Activated CD4-positive, alpha-beta T cell treated with anti-CD3 and anti-CD28 coated beads for 36 hours (primary cell): ENCODE measurements at regions not wholly inside any gene's neighbourhood (a gene's known extent, or its start where the extent isn't known, plus 50 kb on each side); places are given as distances from the start of the nearest gene placed in this dataset.

Experiments
- ATAC-seq: fragments of 200-7000 bp; cut with Tn5 transposase; one replicate; pipeline ENCODE4 v1.10.0; 2021; ENCODE audit warnings: mild to moderate bottlenecking, moderate library complexity
- CTCF ChIA-PET: fragments of 350-600 bp; sonication (Branson Sonifier 250); formaldehyde crosslinking; loops from one replicate; lab custom pipeline; 2021; ENCODE audit warnings: antibody characterized with exemption; lab: Charles Lee
- POLR2A ChIA-PET: fragments of 350-600 bp; sonication (Branson Sonifier 250); formaldehyde crosslinking; loops from one replicate; lab custom pipeline; 2021; ENCODE audit warnings: antibody characterized with exemption, inconsistent platforms; lab: Charles Lee
- DNase-seq: peaks from one replicate; pipeline ENCODE4 v3.0.0-alpha.2; 2020
- H3K27ac Mint-ChIP-seq: one replicate; pipeline ENCODE4 v1.8.0; 2021; ENCODE audit warnings: mixed read lengths
- H3K27me3 Mint-ChIP-seq: one replicate; pipeline ENCODE4 v1.8.0; 2021; ENCODE audit warnings: mixed read lengths
- H3K36me3 Mint-ChIP-seq: one replicate; pipeline ENCODE4 v1.8.0; 2021; ENCODE audit warnings: low read depth, mixed read lengths
- H3K4me1 Mint-ChIP-seq: one replicate; pipeline ENCODE4 v1.8.0; 2021; ENCODE audit warnings: mixed read lengths
- H3K4me3 Mint-ChIP-seq: one replicate; pipeline ENCODE4 v1.8.0; 2021; ENCODE audit warnings: mild to moderate bottlenecking, moderate library complexity, mixed read lengths
- H3K9me3 Mint-ChIP-seq: one replicate; pipeline ENCODE4 v1.8.0; 2021; ENCODE audit warnings: low read depth, mixed read lengths
- intact Hi-C, 2 experiments: fragments of 100-400 bp; cut with DNase I in 1 of 2; cut with micrococcal nuclease in 1 of 2; formaldehyde crosslinking; loops; one replicate each; pipeline versions ENCODE4 v1.14.2 to v1.15.1; 2022 to 2024; cut with DNase I, micrococcal nuclease

DNA sequence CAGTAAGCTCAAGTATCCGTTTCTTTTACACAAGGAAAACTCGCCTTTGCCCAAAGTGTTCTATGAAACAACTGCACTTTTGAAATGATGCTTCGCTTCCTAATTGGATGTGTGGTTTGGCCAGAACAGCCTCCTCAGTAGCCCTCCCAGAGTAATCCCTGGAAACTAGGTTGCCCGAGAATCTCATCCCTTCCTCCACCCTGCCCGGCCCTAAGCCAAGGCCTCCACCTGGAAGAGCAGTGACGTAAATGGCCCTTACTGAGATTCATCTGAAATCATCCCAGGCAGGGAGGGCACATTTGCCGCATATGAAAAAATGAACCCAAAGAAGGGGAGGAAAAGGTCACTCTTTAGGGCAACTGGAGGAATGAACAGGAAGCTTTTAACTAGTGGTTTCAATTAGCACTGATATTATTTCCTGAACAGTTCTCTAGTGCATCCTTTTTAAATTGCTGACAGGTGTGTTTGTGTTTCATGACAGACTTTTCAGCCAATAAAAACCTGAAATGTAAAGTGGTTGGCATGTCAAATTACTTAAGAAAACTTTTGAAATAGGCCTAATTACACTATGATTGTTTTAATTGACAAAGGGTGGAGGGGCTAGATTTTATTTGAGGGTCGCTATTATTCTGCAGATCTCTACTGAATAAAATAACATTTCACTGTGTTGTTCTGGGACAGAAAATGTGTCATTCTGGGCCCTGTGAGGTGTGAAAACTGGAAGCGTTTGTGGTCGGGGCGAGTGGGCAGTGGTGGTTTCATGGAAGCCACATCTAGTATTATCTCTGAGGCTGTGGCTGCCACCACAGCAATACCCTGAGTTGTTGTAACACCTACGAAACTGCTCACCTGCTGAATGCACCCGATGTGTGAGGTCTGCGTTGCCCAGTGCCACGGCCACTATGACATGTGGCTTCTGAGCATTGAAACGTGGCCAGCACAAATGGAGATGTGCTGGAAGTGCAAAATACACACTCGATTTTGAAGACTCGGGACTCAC, 112.1 kb downstream of the ZIC5 start:
- Mint-ChIP-seq H3K27ac (no peak overlapping the region), H3K27me3 (peaks cover 17% of the 10 kb centered on the region), H3K36me3 (peaks cover 4% of the 10 kb centered on the region), H3K4me1 (peaks cover 9% of the 10 kb centered on the region), H3K4me3 (no peak overlapping the region), H3K9me3 (no peaks in the 10 kb centered on the region)
- ATAC-seq (peak; percentile 88), DNase-seq (peak; percentile 82)
- ChIA-PET POLR2A (no interaction called here), CTCF (interaction anchor here (0.7 kb wide), 1 partner anchor 23 kb away, joined by 3 read pairs; no protein-coding TSS in a partner anchor)
- intact Hi-C loops = loop anchor here (2.0 to 5.0 kb wide), 2 partner anchors 202 to 203 kb away; no protein-coding TSS in a partner anchor

DNA sequence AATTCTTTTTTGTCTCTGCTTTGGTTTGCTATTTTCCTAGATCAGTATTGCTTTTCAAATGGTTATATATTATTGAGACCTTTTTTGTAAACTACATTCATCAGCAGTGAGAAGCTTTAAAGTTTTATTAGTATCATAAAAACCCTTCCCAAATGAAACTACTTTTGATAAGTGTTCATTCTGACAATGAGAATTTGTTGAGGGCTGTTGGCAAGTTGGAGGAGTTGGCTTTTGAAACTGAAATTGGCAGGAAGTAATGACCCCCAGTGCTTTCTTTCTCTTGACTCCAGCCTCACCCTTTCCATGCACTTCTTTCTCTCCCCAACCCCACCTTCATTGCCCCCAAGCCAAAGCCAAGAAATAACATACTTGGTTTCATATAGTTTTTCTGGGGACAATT, 113.8 kb downstream of the ZIC5 start:
- H3K27ac Mint-ChIP-seq = no peak overlapping the region
- intact Hi-C loops = loop anchor here in 1 of 2 experiments (2.0 kb wide), 1 partner anchor 201 kb away; no protein-coding TSS in a partner anchor
- ChIA-PET CTCF (interaction anchor here (0.7 to 1.2 kb wide), 3 partner anchors 11 to 202 kb away, joined by 3 read pairs; no protein-coding TSS in a partner anchor), POLR2A (no interaction called here)
- DNase-seq (no peak), ATAC-seq (no peak)
- H3K36me3 Mint-ChIP-seq = peaks cover 4% of the 10 kb centered on the region
- peaks cover 17% of the 10 kb centered on the region for H3K27me3 Mint-ChIP-seq
- H3K9me3 Mint-ChIP-seq = no peaks in the 10 kb centered on the region
- peaks cover 9% of the 10 kb centered on the region for H3K4me1 Mint-ChIP-seq
- no peak overlapping the region for H3K4me3 Mint-ChIP-seq

DNA sequence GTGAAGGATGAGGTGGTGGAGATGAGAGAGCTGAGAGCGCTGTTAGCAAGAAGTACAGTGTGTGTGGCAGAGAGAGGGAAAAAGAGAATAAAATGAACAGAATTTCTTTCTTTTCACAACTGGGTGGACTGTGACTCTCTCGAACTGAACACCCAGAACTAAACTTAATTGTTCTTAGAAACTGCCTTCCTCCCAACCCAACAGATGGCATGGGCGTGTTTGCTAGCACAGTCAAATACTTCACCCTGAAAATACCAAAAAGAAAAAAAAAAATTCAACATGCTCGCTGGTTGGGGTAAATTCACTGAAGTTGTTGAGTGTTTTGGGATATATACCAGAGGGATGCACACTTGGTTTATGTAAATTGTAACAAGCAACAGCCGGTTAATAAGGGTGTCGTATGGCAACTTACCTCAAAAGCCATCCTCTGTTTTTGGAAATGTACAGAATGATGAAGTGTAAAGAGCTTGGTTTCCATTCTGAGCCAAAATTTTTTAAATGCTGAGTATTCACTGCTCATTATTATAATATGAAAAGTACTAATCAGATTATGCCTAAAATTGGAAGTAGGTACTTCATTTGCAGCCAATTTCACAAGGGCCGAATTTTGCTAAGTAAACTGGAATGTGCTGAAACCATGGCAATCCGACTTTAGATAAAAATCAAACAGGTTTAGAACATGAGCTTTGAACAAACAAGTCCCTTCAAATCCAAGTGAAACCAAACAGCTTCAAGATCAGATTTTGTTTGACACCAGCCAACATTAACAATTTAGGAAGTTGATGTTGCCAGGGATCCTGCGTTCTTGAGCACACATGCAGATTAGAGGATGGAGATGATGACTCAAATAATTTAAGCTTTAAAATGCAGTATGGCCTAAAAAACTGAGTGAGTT, 115.8 kb downstream of the ZIC5 start:
- ATAC-seq (no peak), DNase-seq (no peak)
- ChIA-PET POLR2A (interaction anchor here (0.5 kb wide), 1 partner anchor 56 kb away, joined by 3 read pairs; no protein-coding TSS in a partner anchor), CTCF (interaction anchor here (0.5 kb wide), 1 partner anchor 401 kb away, joined by 3 read pairs; no protein-coding TSS in a partner anchor)
- Mint-ChIP-seq H3K27ac (no peak overlapping the region), H3K36me3 (peaks cover 2% of the 10 kb centered on the region), H3K9me3 (no peaks in the 10 kb centered on the region), H3K4me3 (no peak overlapping the region), H3K27me3 (peaks cover 13% of the 10 kb centered on the region), H3K4me1 (peaks cover 9% of the 10 kb centered on the region)
- intact Hi-C loops = no loop called here

DNA sequence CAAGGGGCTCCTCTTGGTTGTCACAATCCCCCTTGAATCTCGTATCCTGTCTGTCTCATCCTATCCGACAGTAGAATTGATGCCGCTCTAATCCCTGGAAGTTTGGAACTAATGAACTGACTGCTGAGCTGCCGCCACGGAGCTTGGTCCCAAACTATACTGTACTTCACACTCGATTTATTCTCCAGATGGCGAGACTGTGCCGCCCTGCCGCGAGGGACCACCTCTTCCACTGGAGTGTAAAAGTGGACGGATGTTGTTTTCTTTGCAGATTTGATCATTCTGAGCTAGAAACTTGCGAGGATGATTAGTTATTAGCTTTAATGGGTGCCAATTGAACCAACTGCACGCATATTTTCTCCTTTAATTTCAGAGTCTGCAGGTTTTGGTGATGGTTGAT, 117.2 kb downstream of the ZIC5 start:
- Mint-ChIP-seq H3K27ac (no peak overlapping the region), H3K4me1 (peaks cover 3% of the 10 kb centered on the region)
- POLR2A ChIA-PET = no interaction called here

DNA sequence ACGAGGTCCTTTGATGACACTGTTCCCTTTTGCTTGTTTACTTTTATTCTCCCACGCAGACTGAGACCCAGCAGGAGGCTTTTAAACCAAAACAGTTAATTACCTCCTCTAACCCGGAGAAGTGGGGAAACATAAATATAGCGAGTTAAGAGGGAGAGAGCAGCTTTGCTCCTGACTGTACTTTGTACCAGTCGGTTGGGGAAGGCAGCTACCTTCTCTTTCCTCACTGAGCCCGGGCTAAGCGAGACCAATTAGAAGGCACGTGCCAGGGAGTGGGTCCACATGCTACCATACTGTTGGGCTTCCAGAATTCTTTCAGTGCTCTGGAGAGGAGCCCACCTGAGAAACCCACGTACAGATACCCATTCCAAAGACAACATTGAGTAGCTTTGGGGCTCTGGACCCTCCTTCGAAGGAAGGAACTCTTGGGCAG, 124.2 kb downstream of the ZIC5 start:
- Mint-ChIP-seq H3K27ac (no peak overlapping the region), H3K9me3 (no peaks in the 10 kb centered on the region), H3K4me1 (no peaks in the 10 kb centered on the region), H3K27me3 (no peaks in the 10 kb centered on the region), H3K4me3 (no peak overlapping the region), H3K36me3 (no peaks in the 10 kb centered on the region)
- CTCF ChIA-PET = interaction anchor here (0.7 kb wide), 1 partner anchor 88 kb away, joined by 4 read pairs; no protein-coding TSS in a partner anchor
- DNase-seq (no peak), ATAC-seq (no peak)
- POLR2A ChIA-PET = no interaction called here
- intact Hi-C loops = no loop called here

More for the DNA sequence above, 117.2 kb downstream of the ZIC5 start:
- DNase-seq (no peak), ATAC-seq (no peak)
- Mint-ChIP-seq H3K9me3 (no peaks in the 10 kb centered on the region), H3K27me3 (peaks cover 13% of the 10 kb centered on the region), H3K36me3 (no peaks in the 10 kb centered on the region), H3K4me3 (no peak overlapping the region)
- CTCF ChIA-PET = no interaction called here
- intact Hi-C loops = no loop called here

DNA sequence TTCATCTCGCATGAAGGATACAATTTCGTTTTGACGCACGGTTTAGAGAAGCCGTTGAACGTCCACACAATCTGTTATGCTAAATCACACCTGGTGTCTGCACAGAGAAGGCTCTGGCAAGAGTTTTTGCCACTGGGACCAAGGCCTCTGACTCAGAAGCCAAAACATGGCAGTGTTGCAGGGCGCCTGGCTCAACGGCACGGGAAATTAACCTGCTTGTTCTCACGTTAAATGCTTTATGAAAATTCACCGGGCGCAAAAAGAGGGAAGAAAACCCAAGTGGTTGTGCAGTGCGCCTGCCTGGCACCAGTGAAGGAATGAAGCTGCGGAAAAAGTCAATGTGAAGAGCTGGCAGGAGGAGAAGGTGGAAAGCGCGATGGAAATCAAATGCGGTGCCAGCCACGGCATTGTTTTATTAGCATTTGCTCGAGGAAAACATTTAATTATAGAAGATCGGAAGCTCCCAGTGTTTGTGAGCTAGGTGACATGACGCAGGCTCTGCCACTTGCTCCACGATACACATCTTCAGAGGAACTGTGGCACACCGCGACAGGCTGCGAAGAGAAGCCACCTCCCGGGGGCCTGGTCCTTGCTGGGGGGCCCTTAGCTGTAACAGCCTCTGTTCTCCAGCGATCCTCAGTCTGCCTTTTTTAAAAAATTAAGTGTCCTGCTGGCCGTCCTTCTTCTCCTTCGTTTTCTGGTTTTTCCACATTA, 126.2 kb downstream of the ZIC5 start:
- Mint-ChIP-seq H3K36me3 (no peaks in the 10 kb centered on the region), H3K9me3 (no peaks in the 10 kb centered on the region), H3K4me1 (no peaks in the 10 kb centered on the region), H3K27me3 (no peaks in the 10 kb centered on the region), H3K27ac (no peak overlapping the region), H3K4me3 (no peak overlapping the region)
- no peak for ATAC-seq
- no peak for DNase-seq
- intact Hi-C loops = no loop called here
- ChIA-PET POLR2A (no interaction called here), CTCF (interaction anchor here (1.1 kb wide), 1 partner anchor 12 kb away, joined by 3 read pairs; no protein-coding TSS in a partner anchor)

DNA sequence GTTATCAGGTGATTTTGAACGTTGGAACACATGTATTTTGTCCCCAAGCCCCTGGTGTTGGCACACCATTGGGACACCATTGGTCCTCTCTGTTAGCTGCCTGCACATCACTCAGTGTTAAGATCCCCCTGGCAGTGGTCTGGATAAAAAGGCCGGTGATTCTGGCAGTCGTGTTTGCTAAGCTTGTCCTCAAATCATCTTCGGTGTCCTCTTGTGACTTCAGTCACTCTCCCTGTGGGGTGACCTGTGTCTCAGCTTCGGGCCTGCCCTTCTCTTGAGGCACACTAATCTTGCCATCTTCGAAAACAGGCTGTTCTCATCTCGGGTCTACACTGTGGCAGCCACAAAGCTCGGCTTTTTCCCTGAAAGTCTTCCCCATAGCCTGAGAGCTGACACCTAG, 127.1 kb downstream of the ZIC5 start:
- intact Hi-C loops = no loop called here
- H3K4me3 Mint-ChIP-seq = no peak overlapping the region
- DNase-seq = no peak
- H3K4me1 Mint-ChIP-seq = no peaks in the 10 kb centered on the region
- CTCF ChIA-PET = no interaction called here
- no peaks in the 10 kb centered on the region for H3K27me3 Mint-ChIP-seq
- no peak overlapping the region for H3K27ac Mint-ChIP-seq
- POLR2A ChIA-PET = no interaction called here
- no peaks in the 10 kb centered on the region for H3K36me3 Mint-ChIP-seq
- no peaks in the 10 kb centered on the region for H3K9me3 Mint-ChIP-seq
- ATAC-seq = no peak

DNA sequence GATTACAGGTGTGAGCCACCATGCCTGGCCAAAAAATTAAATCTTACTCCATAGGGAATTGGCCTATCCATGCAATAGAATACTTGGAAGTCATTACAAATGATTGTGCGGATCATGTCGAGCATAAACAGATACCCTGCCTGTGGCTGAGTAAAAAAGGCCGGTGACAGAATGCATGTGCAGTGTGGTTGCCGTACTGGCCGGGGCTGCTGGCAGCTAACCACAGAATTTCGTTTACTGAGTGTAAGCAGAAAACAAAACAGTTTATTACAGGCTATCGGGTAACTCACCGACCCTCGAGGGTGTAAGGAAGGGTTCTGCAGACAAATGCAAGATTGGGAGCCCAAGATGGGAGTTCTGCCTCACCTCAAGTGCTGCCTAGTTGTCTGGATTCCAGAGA, 127.7 kb downstream of the ZIC5 start:
- Mint-ChIP-seq H3K27me3 (no peaks in the 10 kb centered on the region), H3K36me3 (no peaks in the 10 kb centered on the region), H3K4me3 (no peak overlapping the region), H3K27ac (no peak overlapping the region), H3K9me3 (no peaks in the 10 kb centered on the region), H3K4me1 (no peaks in the 10 kb centered on the region)
- ChIA-PET CTCF (no interaction called here), POLR2A (no interaction called here)
- no peak for DNase-seq
- intact Hi-C loops = no loop called here
- ATAC-seq = no peak

DNA sequence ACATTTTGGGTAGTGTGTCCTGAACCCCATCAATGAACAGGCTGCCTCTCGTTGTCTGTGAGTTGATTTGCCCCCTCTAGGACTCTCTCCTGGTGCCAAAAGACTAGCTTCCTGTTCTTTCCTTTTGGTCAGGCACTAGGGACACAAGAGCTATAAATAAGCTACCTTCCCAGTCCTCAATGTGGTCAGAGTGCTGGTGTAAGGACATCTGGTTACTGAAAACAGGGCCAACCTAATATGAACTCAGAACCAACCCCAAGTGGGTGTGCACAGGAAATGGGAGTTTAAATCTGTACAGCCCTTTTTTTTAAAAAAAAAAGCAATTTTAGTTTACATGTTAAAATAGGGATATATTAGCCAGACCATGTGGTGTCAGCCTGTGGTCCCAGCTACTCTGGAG, 129.2 kb downstream of the ZIC5 start:
- Mint-ChIP-seq H3K9me3 (no peaks in the 10 kb centered on the region), H3K4me3 (no peak overlapping the region), H3K27me3 (no peaks in the 10 kb centered on the region), H3K27ac (no peak overlapping the region), H3K36me3 (no peaks in the 10 kb centered on the region), H3K4me1 (no peaks in the 10 kb centered on the region)
- DNase-seq (no peak), ATAC-seq (no peak)
- ChIA-PET CTCF (no interaction called here), POLR2A (no interaction called here)
- intact Hi-C loops = no loop called here

DNA sequence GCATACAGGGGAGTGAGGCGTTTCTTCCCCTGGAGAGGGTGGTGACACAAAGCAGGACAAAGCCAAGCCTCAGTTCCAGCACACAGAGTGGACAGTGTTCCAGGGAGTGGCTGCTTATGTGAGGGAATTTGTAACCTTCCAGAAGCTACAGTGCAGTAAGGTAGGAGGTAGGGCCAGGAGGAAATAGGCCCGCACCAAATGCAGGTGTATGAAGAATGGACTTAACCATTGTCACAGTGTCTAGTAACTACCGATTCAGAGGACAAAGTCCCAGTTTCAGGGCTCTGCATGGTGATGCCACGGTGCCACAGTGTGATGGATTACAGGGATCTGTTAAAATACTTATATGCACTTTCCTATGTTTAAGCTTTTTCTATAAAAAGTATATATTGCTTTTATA, 135.3 kb downstream of the ZIC5 start:
- intact Hi-C loops = no loop called here
- POLR2A ChIA-PET = no interaction called here

DNA sequence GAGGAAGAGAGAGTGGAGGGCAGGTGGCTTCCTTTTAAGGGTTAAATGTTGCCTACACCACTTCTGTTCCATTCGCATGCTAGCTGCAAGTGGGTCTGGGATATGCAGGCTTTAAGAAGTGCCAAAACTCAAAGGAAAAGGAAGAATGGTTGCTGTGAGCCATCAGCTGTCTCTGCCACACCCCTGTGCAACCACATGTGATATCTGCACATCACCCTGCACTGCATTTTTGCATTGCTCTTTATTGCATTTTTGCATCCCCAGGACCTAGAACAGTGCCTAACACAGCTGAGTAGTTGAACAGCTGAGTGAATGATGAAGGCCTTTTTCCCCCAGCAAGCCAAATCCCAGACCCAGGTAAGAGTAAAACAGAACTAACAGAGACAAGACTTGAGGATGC, 136.1 kb downstream of the ZIC5 start:
- ChIA-PET CTCF (no interaction called here), POLR2A (no interaction called here)
- no peak for DNase-seq
- no peak for ATAC-seq
- H3K4me1 Mint-ChIP-seq = peaks cover 3% of the 10 kb centered on the region
- no peak overlapping the region for H3K27ac Mint-ChIP-seq
- H3K36me3 Mint-ChIP-seq = no peaks in the 10 kb centered on the region
- H3K27me3 Mint-ChIP-seq = no peaks in the 10 kb centered on the region
- intact Hi-C loops = no loop called here
- H3K9me3 Mint-ChIP-seq = no peaks in the 10 kb centered on the region
- no peak overlapping the region for H3K4me3 Mint-ChIP-seq

More for the DNA sequence above, 135.3 kb downstream of the ZIC5 start:
- Mint-ChIP-seq H3K4me3 (no peak overlapping the region), H3K27me3 (no peaks in the 10 kb centered on the region), H3K9me3 (no peaks in the 10 kb centered on the region), H3K27ac (no peak overlapping the region), H3K36me3 (no peaks in the 10 kb centered on the region), H3K4me1 (peaks cover 3% of the 10 kb centered on the region)
- no peak for ATAC-seq
- CTCF ChIA-PET = interaction anchor here (0.6 to 1.7 kb wide), 2 partner anchors 22 to 64 kb away, joined by 3 to 4 read pairs; no protein-coding TSS in a partner anchor
- DNase-seq = no peak
